NCI-H2171 (cell line): ENCODE measurements at regions not wholly inside any gene's neighbourhood (a gene's known extent, or its start where the extent isn't known, plus 50 kb on each side); places are given as distances from the start of the nearest gene placed in this dataset.

Experiments
- DNase-seq: peaks from one replicate; lab custom pipeline; 2025; lab: John Stamatoyannopoulos, UW

- DNase-seq, result no peak
These were observed 407.3 kb downstream of the STIM2 start for GRCh38 chr4:27267970-27268355.

GRCh38 chr4:27270435-27270834 is 409.8 kb downstream of the STIM2 start:
- no peak for DNase-seq

GRCh38 chr4:27271555-27271954 is 410.9 kb downstream of the STIM2 start:
- no peak for DNase-seq

GRCh38 chr4:27272217-27272616 is 411.6 kb downstream of the STIM2 start:
- DNase-seq, result no peak

GRCh38 chr4:27276307-27277073 is 415.8 kb downstream of the STIM2 start:
- DNase-seq, result no peak

- no peak for DNase-seq
These were observed 418.2 kb downstream of the STIM2 start for GRCh38 chr4:27278615-27279375.

GRCh38 chr4:27288496-27288895 is 427.9 kb downstream of the STIM2 start:
- DNase-seq, result no peak

- no peak for DNase-seq
These were observed 429.1 kb downstream of the STIM2 start for GRCh38 chr4:27289704-27290103.

GRCh38 chr4:27293831-27294230 is 433.2 kb downstream of the STIM2 start:
- DNase-seq, result no peak

- no peak for DNase-seq
These were observed 444.1 kb downstream of the STIM2 start for GRCh38 chr4:27304751-27305150.

GRCh38 chr4:27305246-27305645 is 444.6 kb downstream of the STIM2 start:
- DNase-seq, result no peak

- no peak for DNase-seq
These were observed 447.7 kb downstream of the STIM2 start for GRCh38 chr4:27308379-27308778.

GRCh38 chr4:27315625-27316024 is 455.0 kb downstream of the STIM2 start:
- DNase-seq, result no peak

GRCh38 chr4:27316176-27316575 is 455.5 kb downstream of the STIM2 start:
- DNase-seq, result no peak

GRCh38 chr4:27318740-27319139 is 458.1 kb downstream of the STIM2 start:
- no peak for DNase-seq

- peak; percentile 8 for DNase-seq
These were observed 466.4 kb downstream of the STIM2 start for GRCh38 chr4:27326991-27327390.

GRCh38 chr4:27327421-27328181 is 467.0 kb downstream of the STIM2 start:
- DNase-seq, result no peak

- DNase-seq, result no peak
These were observed 477.9 kb downstream of the STIM2 start for GRCh38 chr4:27338530-27338929.

GRCh38 chr4:27343411-27343810 is 482.8 kb downstream of the STIM2 start:
- no peak for DNase-seq

GRCh38 chr4:27350161-27350560 is 489.5 kb downstream of the STIM2 start:
- no peak for DNase-seq

- no peak for DNase-seq
These were observed 496.6 kb downstream of the STIM2 start for GRCh38 chr4:27357283-27357682.

GRCh38 chr4:27358269-27358668 is 497.6 kb downstream of the STIM2 start:
- no peak for DNase-seq

GRCh38 chr4:27360131-27360530 is 499.5 kb downstream of the STIM2 start:
- no peak for DNase-seq
